SIG-M5 (cell line): ENCODE measurements at regions not wholly inside any gene's neighbourhood (a gene's known extent, or its start where the extent isn't known, plus 50 kb on each side); places are given as distances from the start of the nearest gene placed in this dataset.

Source experiments
- DNase-seq: peaks from one replicate; lab custom pipeline; 2025; lab: John Stamatoyannopoulos, UW

GRCh38 chr14:54090274-54090673, 133.6 kb upstream of the BMP4 start:
- no peak for DNase-seq

DNA sequence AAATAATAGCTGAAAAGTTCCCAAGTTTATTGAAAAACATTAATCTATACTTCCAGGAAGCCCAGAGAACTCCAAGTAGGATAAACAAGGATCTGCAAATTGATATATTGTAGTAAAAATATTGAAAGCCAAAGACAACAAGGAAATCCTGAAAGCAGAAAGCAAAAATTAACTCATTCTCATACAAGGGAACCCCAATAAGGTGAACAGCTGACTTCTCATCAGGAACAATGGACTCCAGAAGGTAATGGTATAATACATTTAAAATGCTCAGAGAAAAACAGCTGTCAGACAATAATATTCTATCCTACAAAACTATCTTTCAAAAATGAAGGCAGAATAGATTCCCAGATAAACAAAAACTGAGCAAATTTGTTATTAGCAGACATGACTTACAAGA, 138.1 kb upstream of the BMP4 start:
- DNase-seq = no peak

GRCh38 chr14:54098536-54098935, 141.9 kb upstream of the BMP4 start:
- DNase-seq = no peak

DNA sequence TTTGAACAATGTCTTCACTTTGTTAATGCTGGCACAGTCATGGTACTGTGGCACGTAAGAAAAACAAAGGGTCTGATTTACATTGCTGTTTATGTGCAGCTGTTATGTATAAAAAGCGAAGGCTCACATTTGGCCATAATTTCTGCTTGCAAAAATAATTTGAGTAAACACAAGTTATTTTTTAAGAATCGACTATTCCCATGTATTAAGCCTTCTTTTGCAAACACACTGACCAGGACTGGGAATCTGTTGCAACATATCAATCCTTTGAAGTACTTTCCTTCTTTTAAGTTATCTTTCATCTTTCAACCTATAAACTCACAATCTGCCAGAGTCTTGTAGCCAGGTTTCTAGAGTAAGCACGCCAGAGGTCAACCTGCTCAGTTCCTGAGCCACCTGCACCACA, 145.4 kb upstream of the BMP4 start:
- no peak for DNase-seq

DNA sequence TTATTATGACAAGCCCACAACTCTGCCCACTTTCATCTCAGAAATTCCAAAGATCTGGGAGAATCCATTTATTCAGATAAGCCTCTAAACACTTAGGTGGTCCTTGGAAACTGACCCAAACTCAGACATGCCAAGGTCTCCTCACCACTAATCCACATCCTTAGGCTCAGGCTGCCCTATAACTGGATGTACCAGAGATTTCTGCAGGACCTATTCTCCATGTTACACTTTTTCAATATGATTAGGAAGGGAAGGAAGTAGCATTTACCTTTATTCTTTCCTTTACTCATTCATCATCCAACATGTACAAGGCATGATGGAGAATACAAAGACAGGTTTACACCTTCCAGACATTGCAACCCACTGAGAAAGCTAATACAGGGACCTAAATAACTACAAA, 145.9 kb upstream of the BMP4 start:
- no peak for DNase-seq

DNA sequence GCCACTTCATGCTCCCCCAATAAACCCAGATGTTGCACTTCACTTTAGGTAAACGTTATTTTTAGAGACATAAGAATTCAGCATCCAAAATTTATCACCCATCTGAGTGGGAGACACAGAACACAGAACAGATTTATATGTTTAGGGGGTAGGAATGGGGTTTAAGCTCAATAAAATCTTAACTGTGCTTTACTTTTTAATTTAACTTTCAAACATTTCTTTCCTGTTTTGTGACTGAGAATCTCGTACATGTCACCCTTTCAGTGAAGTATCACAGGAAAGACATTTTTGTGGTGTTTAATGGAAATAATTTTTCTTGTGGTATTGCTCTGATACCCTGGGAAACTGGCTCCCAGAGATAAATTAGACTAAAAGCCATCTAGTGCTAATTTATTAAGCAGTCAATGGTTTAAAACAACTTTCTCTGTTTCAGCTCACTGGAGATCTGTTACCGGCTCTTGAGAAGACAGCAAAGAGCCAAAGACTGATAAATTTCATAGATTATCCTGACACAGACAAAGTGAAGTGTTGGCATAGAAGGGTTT, 148.0 kb upstream of the BMP4 start:
- no peak for DNase-seq

- DNase-seq = no peak
Measured at GRCh38 chr14:54105406-54105805, 148.8 kb upstream of the BMP4 start.

GRCh38 chr14:54105898-54106297, 149.3 kb upstream of the BMP4 start:
- DNase-seq = no peak

- no peak for DNase-seq
Measured at GRCh38 chr14:54106661-54107377, 150.2 kb upstream of the BMP4 start.

GRCh38 chr14:54108481-54109471, 152.2 kb upstream of the BMP4 start:
- no peak for DNase-seq

DNA sequence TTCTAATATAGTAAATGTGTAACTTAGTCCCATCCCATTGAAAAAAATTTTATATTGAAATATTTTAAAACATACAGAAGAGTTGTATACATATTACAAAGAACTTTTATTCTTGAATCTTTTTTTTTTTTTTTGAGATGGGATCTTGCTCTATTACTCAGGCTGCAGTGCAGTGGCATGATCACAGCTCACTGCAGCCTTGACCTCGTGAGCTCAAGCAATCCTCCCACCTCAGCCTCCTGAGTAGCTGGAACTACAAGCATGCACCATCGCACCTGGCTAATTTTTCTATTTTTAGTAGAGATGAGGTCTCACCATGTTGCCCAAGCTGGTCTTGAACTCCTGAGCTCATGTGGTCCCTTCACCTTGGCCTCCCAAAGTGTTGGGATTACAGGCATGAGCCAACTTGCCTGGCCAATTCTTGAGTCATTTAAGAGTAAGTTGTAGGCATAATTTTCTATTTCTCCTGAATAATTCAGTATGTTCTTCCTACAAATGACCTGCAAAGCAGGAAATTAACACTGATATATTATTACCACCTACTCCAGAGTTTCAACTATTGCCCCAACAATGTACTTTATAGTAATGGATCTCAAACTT, 153.0 kb upstream of the BMP4 start:
- no peak for DNase-seq

- no peak for DNase-seq
Measured at GRCh38 chr14:54114941-54115340, 158.3 kb upstream of the BMP4 start.

- no peak for DNase-seq
Measured at GRCh38 chr14:54116198-54116885, 159.7 kb upstream of the BMP4 start.

GRCh38 chr14:54116972-54117371, 160.3 kb upstream of the BMP4 start:
- no peak for DNase-seq

GRCh38 chr14:54117396-54117795, 160.8 kb upstream of the BMP4 start:
- DNase-seq = no peak

DNA sequence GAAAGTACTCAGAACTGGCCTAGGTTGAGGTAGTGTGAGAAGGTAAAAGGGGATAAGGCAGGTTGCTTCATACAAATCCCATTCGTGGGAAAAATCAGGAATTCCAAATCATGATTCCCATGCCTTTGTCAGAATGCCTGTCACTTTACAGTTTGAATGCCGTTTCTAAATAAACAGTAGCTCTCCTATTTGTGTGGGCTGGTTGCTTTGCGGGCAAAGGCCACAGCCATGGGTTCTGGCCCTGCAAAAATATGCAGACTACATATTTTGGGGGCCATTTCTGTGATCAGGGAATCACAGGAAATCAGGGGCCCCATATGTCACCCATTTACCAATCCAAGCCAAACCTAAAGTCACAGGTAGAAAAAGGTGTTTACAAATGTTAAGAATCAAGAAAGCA, 161.3 kb upstream of the BMP4 start:
- no peak for DNase-seq

GRCh38 chr14:54120260-54120659, 163.6 kb upstream of the BMP4 start:
- DNase-seq = no peak

- no peak for DNase-seq
Measured at GRCh38 chr14:54121466-54122027, 164.9 kb upstream of the BMP4 start.

DNA sequence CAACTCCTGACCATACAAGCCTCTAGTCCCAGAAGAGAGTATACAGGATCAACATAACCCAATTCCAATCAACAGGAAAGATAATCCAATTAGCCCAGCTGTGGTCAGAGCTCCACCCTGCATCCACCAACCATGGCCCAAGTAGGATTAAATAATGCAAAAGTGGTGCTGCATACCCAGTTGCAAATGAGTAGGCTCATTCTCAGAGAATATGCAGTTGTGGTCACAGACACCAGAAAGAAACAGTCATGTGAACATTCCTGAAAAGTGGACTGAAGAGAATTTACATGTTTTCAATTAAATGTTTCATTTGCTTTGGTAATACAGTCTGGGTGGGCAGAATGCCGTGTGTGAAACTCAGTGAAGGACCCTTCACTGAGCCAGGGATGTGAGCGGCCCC, 167.2 kb upstream of the BMP4 start:
- DNase-seq = no peak

- DNase-seq = no peak
Measured at GRCh38 chr14:54125109-54125508, 168.5 kb upstream of the BMP4 start.

- DNase-seq = no peak
Measured at GRCh38 chr14:54126947-54127346, 170.3 kb upstream of the BMP4 start.

DNA sequence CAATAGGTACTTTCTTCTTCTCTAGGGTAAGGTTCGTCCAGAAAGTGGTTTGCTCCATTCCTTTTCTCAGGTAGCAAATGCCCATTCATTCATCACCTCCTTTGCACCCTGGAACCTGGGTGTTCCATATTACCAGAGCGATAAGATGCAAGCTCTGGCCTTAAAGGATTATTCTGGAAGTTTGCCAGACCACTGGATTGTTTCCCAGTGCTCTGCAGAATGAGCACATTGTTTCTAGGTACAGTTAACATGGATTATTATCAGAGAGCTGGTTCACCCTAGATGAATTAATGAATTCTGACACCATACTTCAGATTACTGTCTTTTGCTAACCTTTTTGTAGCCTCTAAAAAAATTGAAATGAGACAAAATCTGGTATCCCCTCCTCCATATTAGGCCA, 170.9 kb upstream of the BMP4 start:
- no peak for DNase-seq
